H1 (cell line): ENCODE measurements at regions not wholly inside any gene's neighbourhood (a gene's known extent, or its start where the extent isn't known, plus 50 kb on each side); places are given as distances from the start of the nearest gene placed in this dataset.

Experiments used
- CHD2 ChIP-seq: IDR thresholded peaks from 2 replicates; pipeline ENCODE4 v1.6.1; 2012; ENCODE audit warnings: low read length, improper control_type of control experiment
- CTCF ChIP-seq, 3 experiments: IDR thresholded peaks; 1 replicate in 2 of 3; 2 replicates in 1 of 3; pipeline versions ENCODE4 v1.5.1 to v1.6.1; 2011; ENCODE audit warnings: low read length in 3 of 3, mild to moderate bottlenecking in 3 of 3, inconsistent platforms in 2 of 3, low read depth in 1 of 3, moderate library complexity in 1 of 3; ENCODE audit not compliant: insufficient read depth in 1 of 3; ENCODE audit errors: control extremely low read depth in 1 of 3
- KDM1A ChIP-seq: fragments of 200-600, 300-600 bp; sonication (generic); IDR thresholded peaks from 2 replicates; pipeline ENCODE4 v1.7.1; 2016; ENCODE audit warnings: mild to moderate bottlenecking, low read length, borderline replicate concordance
- MAFK ChIP-seq: IDR thresholded peaks from 2 replicates; pipeline ENCODE4 v1.6.1; 2012; ENCODE audit warnings: low read depth, mild to moderate bottlenecking, improper control_type of control experiment, low read length
- SRF ChIP-seq: IDR thresholded peaks from 2 replicates; pipeline ENCODE4 v1.6.1; 2011; ENCODE audit warnings: mild to moderate bottlenecking, low read depth, low read length, moderate library complexity

- TF ChIP-seq SRF (no peak), CHD2 (no peak), MAFK (no peak), CTCF (IDR thresholded peaks at IDR 0.05; ENCODE audit: control extremely low read depth in 1 of 3, insufficient read depth in 1 of 3, low read depth in 1 of 3, low read length in 3 of 3) (no peak), KDM1A (no peak)
- TF ChIP-seq, all 59 proteins: peak for 0
Observed at GRCh38 chr6:20325641-20326421, 75.8 kb upstream of the E2F3 start (continued).
